Caki2 (cell line): ENCODE measurements at regions not wholly inside any gene's neighbourhood (a gene's known extent, or its start where the extent isn't known, plus 50 kb on each side); places are given as distances from the start of the nearest gene placed in this dataset.

Experiments used
- DNase-seq: peaks from one replicate; pipeline ENCODE4 v3.0.0-alpha.2; 2015; ENCODE audit warnings: low read depth
- in situ Hi-C: cut with HindIII; loops from 2 replicates; pipeline ENCODE4 v1.10.0; 2016; ENCODE audit warnings: low sequenced_read_pairs, low pct_unique_long_range_greater_than_20kb, mixed read lengths

- in situ Hi-C loops = no loop called here
- DNase-seq = no peak
Observed at GRCh38 chr5:166024970-166025369, 2266.5 kb upstream of the WWC1 start.

GRCh38 chr5:166027582-166027981, 2263.9 kb upstream of the WWC1 start:
- in situ Hi-C loops = no loop called here
- no peak for DNase-seq

- in situ Hi-C loops = no loop called here
- DNase-seq = no peak
Observed at GRCh38 chr5:166031926-166032325, 2259.5 kb upstream of the WWC1 start.

- in situ Hi-C loops = no loop called here
- DNase-seq = no peak
Observed at GRCh38 chr5:166032601-166033000, 2258.8 kb upstream of the WWC1 start.

GRCh38 chr5:166045961-166046360, 2245.5 kb upstream of the WWC1 start:
- DNase-seq = no peak
- in situ Hi-C loops = no loop called here

GRCh38 chr5:166046956-166047355, 2244.5 kb upstream of the WWC1 start:
- no peak for DNase-seq
- in situ Hi-C loops = no loop called here

GRCh38 chr5:166050531-166050930, 2240.9 kb upstream of the WWC1 start:
- no peak for DNase-seq
- in situ Hi-C loops = no loop called here

GRCh38 chr5:166058660-166059059, 2232.8 kb upstream of the WWC1 start:
- in situ Hi-C loops = no loop called here
- DNase-seq = no peak

GRCh38 chr5:166062094-166062493, 2229.4 kb upstream of the WWC1 start:
- no peak for DNase-seq
- in situ Hi-C loops = no loop called here

- DNase-seq = no peak
Observed at GRCh38 chr5:166062719-166063118, 2228.7 kb upstream of the WWC1 start.

GRCh38 chr5:166063261-166063660, 2228.2 kb upstream of the WWC1 start:
- in situ Hi-C loops = no loop called here
- DNase-seq = no peak

More at GRCh38 chr5:166062719-166063118, 2228.7 kb upstream of the WWC1 start:
- in situ Hi-C loops = no loop called here

- no peak for DNase-seq
- in situ Hi-C loops = no loop called here
Observed at GRCh38 chr5:166068547-166069335, 2222.7 kb upstream of the WWC1 start.

GRCh38 chr5:166073901-166074581, 2217.4 kb upstream of the WWC1 start:
- in situ Hi-C loops = no loop called here
- DNase-seq = no peak

- in situ Hi-C loops = no loop called here
- DNase-seq = no peak
Observed at GRCh38 chr5:166074582-166075481, 2216.6 kb upstream of the WWC1 start.

GRCh38 chr5:166083183-166083959, 2208.1 kb upstream of the WWC1 start:
- in situ Hi-C loops = no loop called here
- no peak for DNase-seq

GRCh38 chr5:166086568-166086967, 2204.9 kb upstream of the WWC1 start:
- in situ Hi-C loops = no loop called here
- no peak for DNase-seq

GRCh38 chr5:166088389-166089039, 2202.9 kb upstream of the WWC1 start:
- in situ Hi-C loops = no loop called here
- no peak for DNase-seq

- in situ Hi-C loops = no loop called here
- DNase-seq = no peak
Observed at GRCh38 chr5:166091931-166092330, 2199.5 kb upstream of the WWC1 start.
